ENCODE measurements at regions not wholly inside any gene's neighbourhood (a gene's known extent, or its start where the extent isn't known, plus 50 kb on each side); places are given as distances from the start of the nearest gene placed in this dataset.

DNA sequence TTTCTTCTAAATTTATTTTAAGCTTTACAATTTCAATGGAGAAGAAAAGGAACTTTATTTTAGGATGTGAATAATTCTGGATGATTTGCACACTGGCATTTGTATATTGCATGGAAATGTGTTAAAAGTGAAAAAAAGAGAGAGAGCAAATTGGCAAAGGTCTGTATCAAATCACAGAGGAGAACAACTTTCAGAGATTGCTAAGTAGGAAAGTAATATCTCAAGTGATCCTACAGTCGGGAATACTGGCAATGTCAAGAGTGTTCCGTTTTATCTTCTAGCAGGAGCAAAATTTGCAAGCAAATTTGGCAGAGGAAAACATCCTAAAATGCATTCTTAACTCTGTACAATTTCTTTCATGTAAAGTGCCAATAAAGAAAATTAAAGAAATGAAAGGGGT lies 97.1 kb upstream of the TMC3 start:
- intact Hi-C loops (cut with DNase I) = no loop called here
- ATAC-seq (no peak), DNase-seq (no peak)
- WGBS (ENCODE audit: insufficient coverage, low coverage, low lambda C conversion rate, missing lambda C conversion rate) = 69% methylated on average over 2 of the region's 2 CpGs
- no peaks in the 10 kb centered on the region for H3K9me3 ChIP-seq
- TF ChIP-seq, protein P1, sequence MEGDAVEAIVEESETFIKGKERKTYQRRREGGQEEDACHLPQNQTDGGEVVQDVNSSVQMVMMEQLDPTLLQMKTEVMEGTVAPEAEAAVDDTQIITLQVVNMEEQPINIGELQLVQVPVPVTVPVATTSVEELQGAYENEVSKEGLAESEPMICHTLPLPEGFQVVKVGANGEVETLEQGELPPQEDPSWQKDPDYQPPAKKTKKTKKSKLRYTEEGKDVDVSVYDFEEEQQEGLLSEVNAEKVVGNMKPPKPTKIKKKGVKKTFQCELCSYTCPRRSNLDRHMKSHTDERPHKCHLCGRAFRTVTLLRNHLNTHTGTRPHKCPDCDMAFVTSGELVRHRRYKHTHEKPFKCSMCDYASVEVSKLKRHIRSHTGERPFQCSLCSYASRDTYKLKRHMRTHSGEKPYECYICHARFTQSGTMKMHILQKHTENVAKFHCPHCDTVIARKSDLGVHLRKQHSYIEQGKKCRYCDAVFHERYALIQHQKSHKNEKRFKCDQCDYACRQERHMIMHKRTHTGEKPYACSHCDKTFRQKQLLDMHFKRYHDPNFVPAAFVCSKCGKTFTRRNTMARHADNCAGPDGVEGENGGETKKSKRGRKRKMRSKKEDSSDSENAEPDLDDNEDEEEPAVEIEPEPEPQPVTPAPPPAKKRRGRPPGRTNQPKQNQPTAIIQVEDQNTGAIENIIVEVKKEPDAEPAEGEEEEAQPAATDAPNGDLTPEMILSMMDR (IDR thresholded peaks at IDR 0.05) = no peak
- no peak overlapping the region for H3K27ac ChIP-seq
- H3K4me1 ChIP-seq = no peaks in the 10 kb centered on the region
- H3K36me3 ChIP-seq = no peaks in the 10 kb centered on the region
- no peaks in the 10 kb centered on the region for H3K27me3 ChIP-seq
- H3K4me3 ChIP-seq = no peak overlapping the region

- H3K27me3 ChIP-seq = no peaks in the 10 kb centered on the region
- no peak overlapping the region for H3K27ac ChIP-seq
- 71% methylated on average over 3 of the region's 5 CpGs for WGBS (ENCODE audit: insufficient coverage, low coverage, low lambda C conversion rate, missing lambda C conversion rate)
- H3K4me1 ChIP-seq = no peaks in the 10 kb centered on the region
- DNase-seq (no peak), ATAC-seq (no peak)
- H3K4me3 ChIP-seq = no peak overlapping the region
- no peak for TF ChIP-seq POLR2A (IDR thresholded peaks at IDR 0.05)
- TF ChIP-seq, protein P1 (IDR thresholded peaks at IDR 0.05) = no peak
- no peaks in the 10 kb centered on the region for H3K9me3 ChIP-seq
- intact Hi-C loops (cut with DNase I) = no loop called here
- H3K36me3 ChIP-seq = no peaks in the 10 kb centered on the region
These were observed 95.1 kb upstream of the TMC3 start for GRCh38 chr15:81469154-81469553.

GRCh38 chr15:81466741-81467140 lies 92.7 kb upstream of the TMC3 start:
- no peaks in the 10 kb centered on the region for H3K27me3 ChIP-seq
- ATAC-seq (no peak), DNase-seq (no peak)
- intact Hi-C loops (cut with DNase I) = no loop called here
- no peaks in the 10 kb centered on the region for H3K36me3 ChIP-seq
- H3K9me3 ChIP-seq = no peaks in the 10 kb centered on the region
- no peaks in the 10 kb centered on the region for H3K4me1 ChIP-seq
- no peak overlapping the region for H3K4me3 ChIP-seq
- no peak overlapping the region for H3K27ac ChIP-seq
- no peak for TF ChIP-seq POLR2A (IDR thresholded peaks at IDR 0.05)
- TF ChIP-seq, protein P1 (IDR thresholded peaks at IDR 0.05) = no peak
- 59% methylated on average over 3 of the region's 3 CpGs for WGBS (ENCODE audit: insufficient coverage, low coverage, low lambda C conversion rate, missing lambda C conversion rate)

- TF ChIP-seq POLR2A (IDR thresholded peaks at IDR 0.05) = no peak
- TF ChIP-seq, protein P1 (IDR thresholded peaks at IDR 0.05) = no peak
- ATAC-seq (no peak), DNase-seq (no peak)
- no peaks in the 10 kb centered on the region for H3K9me3 ChIP-seq
- WGBS (ENCODE audit: insufficient coverage, low coverage, low lambda C conversion rate, missing lambda C conversion rate) = 85% methylated on average over 1 of the region's 1 CpG
- no peaks in the 10 kb centered on the region for H3K4me1 ChIP-seq
- H3K27me3 ChIP-seq = no peaks in the 10 kb centered on the region
- H3K4me3 ChIP-seq = no peak overlapping the region
- H3K36me3 ChIP-seq = no peaks in the 10 kb centered on the region
- H3K27ac ChIP-seq = no peak overlapping the region
- intact Hi-C loops (cut with DNase I) = no loop called here
These were observed 80.0 kb upstream of the TMC3 start for GRCh38 chr15:81454024-81454423.

DNA sequence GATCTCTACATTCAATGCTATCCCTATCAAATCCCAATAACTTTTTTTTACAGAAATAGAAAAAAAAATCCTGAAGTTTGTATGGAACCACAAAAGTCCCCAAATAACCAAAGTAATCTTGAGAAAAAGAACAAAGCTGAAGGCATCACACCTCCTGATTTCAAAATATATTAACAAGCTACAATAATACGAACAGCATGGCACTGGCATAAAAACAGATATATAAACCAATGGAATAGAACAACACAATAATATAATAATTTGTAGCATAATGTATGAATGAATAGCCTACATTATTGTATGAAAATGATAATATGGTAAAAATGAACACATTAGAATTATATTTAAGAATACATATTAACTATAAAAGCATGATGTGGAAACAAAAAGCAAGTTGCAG lies 76.7 kb upstream of the TMC3 start:
- TF ChIP-seq, protein P1 (IDR thresholded peaks at IDR 0.05) = no peak
- no peak for TF ChIP-seq POLR2A (IDR thresholded peaks at IDR 0.05)
- no peaks in the 10 kb centered on the region for H3K27me3 ChIP-seq
- ATAC-seq = no peak
- peaks cover 0 to 2% (median 0%) of the 10 kb centered on the region in 4 donors for H3K9me3 ChIP-seq
- H3K4me3 ChIP-seq = no peak overlapping the region
- H3K27ac ChIP-seq = no peak overlapping the region
- H3K36me3 ChIP-seq = no peaks in the 10 kb centered on the region
- intact Hi-C loops (cut with DNase I) = no loop called here
- H3K4me1 ChIP-seq = no peaks in the 10 kb centered on the region
- no peak for DNase-seq
- WGBS (ENCODE audit: insufficient coverage, low coverage, low lambda C conversion rate, missing lambda C conversion rate) = 94% methylated on average over 1 of the region's 1 CpG

Measured in right lobe of liver (tissue), 6 donors.